Putamen (tissue), 1 donor: ENCODE measurements at regions not wholly inside any gene's neighbourhood (a gene's known extent, or its start where the extent isn't known, plus 50 kb on each side); places are given as distances from the start of the nearest gene placed in this dataset.

Experiments
- DNase-seq: peaks from one replicate; pipeline ENCODE4 v3.0.0-alpha.2; 2016; ENCODE audit warnings: low spot score

- DNase-seq: no peak
Observed at GRCh38 chr21:27645285-27645684, 678.4 kb upstream of the ADAMTS5 start.

DNA sequence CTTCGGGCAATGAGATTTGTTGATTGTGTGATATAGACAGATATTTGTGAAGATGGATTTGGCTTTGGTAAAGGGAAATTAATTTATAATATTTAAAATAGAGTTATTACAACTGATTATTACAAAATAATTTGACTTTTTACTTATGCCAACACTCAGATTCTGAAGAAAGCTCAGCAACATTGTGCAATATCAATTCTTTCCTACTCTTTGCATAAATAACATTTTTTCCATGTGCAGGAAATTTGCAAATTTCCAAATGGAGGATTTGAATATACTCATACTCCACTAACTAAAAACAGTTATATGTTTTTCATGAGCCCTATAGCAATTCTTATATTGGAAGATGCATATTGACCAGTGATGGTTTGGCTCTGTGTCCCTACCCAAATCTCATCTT, 676.4 kb upstream of the ADAMTS5 start:
- no peak for DNase-seq

GRCh38 chr21:27639286-27639685, 672.4 kb upstream of the ADAMTS5 start:
- no peak for DNase-seq

GRCh38 chr21:27636656-27637055, 669.8 kb upstream of the ADAMTS5 start:
- no peak for DNase-seq

GRCh38 chr21:27633631-27634030, 666.7 kb upstream of the ADAMTS5 start:
- no peak for DNase-seq

DNA sequence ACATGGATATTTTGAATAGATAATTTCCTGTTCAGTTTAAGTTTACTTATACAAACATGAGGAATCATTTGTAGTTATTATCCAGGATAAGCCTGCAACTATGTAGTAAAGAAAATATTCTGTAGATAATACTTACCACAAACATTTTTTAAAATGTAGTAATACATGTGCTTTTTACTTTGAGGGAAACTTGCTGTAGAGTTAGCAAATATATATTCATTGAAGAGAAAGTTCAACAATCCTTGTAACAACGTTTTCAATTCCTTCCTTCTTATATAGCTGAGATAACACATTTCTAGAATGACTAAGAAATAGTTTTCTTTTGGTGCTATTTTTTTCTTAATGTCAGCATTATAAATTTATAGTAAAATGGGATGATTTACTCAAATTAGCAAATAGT, 664.6 kb upstream of the ADAMTS5 start:
- DNase-seq: no peak

- no peak for DNase-seq
Observed at GRCh38 chr21:27622631-27623030, 655.7 kb upstream of the ADAMTS5 start.

DNA sequence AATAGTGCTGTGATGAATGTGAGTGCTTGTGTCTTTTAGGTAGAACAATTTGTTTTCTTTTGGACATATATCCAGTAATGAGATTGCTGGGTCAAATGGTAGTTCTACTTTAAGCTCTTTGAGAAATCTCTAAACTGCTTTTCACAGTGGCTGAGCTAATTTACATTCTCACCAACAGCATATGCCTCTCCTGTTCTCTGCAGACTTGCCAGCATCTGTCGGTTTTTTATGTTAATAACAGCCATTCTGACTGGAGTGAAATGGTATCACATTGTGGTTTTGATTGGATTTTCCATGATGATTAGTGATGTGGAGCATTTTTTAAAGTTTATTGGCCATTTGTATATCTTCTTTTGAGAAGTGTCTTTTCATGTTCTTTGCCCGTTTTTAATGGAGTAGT, 647.3 kb upstream of the ADAMTS5 start:
- no peak for DNase-seq

GRCh38 chr21:27606422-27606821, 639.5 kb upstream of the ADAMTS5 start:
- no peak for DNase-seq

DNA sequence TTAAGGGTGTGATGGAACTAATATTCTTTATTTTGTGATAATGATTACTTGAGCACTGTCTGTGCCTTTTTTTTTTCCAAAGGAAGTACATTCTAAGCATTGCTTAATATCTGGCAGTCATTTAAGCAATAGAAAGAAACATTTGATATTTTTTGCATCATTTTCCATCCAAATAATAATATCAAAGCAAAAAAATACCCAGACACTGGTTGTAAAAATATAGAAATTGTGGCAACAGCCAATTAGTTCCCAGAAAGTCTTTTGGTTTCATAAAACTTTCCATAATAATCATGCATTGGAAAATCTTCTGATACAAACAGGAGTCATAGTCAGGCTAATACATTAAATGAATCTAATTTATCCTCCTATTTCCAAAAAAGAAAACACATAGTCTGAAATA, 629.3 kb upstream of the ADAMTS5 start:
- no peak for DNase-seq

- DNase-seq: no peak
Observed at GRCh38 chr21:27595716-27596115, 628.8 kb upstream of the ADAMTS5 start.

GRCh38 chr21:27590271-27590670, 623.4 kb upstream of the ADAMTS5 start:
- no peak for DNase-seq

- no peak for DNase-seq
Observed at GRCh38 chr21:27589781-27590180, 622.9 kb upstream of the ADAMTS5 start.

DNA sequence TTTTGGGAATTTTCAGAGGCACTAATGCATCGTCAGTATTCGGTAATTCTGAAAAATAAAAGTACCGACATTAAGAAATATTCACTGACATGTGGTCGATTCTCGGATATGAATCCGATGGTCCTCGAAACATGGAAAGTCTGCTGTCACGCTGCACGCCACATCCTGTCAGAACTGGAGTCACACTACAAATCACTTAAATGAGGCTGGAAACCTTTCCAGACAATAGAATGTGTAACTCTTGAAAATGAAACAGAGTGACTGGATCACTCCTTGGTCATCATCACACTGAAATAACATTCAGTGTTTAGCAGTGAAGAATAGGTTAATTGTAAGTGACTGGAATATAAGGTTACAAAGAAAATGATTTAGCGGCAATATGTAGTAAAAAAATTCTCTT, 620.1 kb upstream of the ADAMTS5 start:
- no peak for DNase-seq

DNA sequence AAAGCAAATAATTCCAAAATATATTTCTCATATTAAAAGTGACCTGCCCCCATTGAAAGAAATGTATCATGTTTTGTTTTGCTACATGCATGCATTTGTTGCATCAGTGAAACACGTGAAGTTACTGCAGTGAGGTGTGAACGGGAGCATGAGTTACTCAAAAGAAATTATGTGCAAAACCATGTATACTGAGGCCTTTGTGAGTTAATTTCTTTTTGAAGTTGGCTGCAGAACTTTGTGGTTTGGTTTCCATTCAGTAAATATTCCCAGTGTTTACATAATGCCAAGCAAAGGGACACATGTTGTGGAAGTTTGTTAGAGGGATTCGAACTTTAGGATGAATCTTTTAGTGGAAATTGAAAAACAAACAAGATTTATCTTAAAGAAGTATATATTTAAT, 619.4 kb upstream of the ADAMTS5 start:
- DNase-seq: no peak

DNA sequence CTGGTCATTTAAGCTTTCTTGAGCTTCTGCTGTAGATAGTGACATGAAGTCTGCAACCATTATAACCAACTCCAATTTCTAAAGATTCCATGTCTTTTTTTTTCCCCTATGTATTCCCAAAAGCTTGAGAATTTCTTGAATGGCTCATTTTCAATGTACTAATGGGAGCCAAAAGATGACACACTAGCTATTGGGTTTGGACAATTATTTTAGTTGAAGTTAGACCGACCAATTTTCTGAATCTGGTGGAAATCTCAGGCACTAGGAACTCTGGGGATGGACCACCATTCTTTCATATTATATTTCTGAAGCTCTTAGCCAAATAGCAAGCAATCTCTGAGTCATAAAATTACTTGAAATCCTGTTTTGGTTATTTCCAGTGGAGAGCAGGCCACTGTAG, 617.4 kb upstream of the ADAMTS5 start:
- DNase-seq: no peak

GRCh38 chr21:27582948-27583430, 616.1 kb upstream of the ADAMTS5 start:
- no peak for DNase-seq

GRCh38 chr21:27582246-27582947, 615.5 kb upstream of the ADAMTS5 start:
- DNase-seq: no peak

- no peak for DNase-seq
Observed at GRCh38 chr21:27581168-27581567, 614.3 kb upstream of the ADAMTS5 start.

DNA sequence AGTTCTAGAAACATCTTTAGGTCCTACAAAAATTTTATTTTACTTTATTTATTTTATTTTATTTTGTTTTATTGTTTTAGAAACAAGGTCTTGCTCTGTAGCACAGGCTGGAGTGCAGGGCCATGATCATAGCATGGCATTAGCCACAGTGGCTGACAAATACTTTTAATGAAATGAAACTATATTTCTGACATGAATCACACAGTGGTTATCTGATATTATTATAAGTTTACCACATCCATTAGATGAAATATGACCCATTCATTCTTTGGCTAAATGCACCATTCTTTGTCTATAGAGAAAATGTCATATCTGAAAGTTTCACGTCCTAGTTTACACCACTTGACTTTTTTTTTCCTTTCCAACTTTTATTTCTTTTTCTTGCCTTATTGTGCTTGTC, 613.4 kb upstream of the ADAMTS5 start:
- no peak for DNase-seq

DNA sequence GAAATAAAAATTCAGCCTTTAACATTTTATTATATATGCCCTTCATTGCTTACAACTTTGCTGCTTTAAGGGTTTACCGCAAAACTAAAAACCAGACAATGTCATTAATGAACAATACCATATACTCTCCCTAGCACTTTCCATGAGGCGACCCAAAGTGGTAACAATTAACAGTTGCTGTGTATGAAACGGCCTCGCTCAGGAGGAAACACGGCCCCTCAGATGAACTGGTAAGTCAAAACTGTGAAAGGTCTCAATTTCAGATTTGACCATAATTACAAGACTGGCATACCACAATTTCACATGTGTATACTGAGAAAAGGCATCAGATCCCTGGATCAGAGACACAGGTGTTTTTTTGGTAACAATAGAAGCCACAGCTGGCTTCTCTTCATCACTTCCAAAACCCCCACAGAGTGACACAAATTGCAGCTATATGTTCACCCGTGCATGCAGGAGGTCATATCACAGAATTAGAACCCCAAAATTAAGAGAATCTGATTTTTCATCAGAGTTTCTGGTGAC, 611.9 kb upstream of the ADAMTS5 start:
- DNase-seq: no peak

DNA sequence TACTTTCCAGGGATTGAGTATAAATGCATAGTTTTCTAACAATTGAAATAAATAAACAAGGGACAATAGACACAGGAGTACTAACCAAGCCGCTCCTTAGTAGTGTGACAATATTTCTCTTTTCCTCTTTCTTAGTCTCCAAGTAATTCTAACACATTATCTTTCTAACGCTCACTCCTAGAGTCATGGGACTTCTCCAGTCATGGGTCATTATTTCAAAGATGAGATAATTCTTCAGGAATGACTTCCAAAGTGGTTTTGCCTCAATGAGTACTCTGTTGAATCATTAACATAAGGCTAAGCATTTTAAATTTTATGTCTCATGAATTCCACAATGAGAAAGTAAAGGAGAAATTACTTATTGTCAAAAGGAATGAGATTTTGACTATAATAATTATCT, 605.8 kb upstream of the ADAMTS5 start:
- DNase-seq: no peak

- no peak for DNase-seq
Observed at GRCh38 chr21:27571706-27572105, 604.8 kb upstream of the ADAMTS5 start.

GRCh38 chr21:27570306-27570868, 603.5 kb upstream of the ADAMTS5 start:
- DNase-seq: no peak
